ENCODE measurements at regions not wholly inside any gene's neighbourhood (a gene's known extent, or its start where the extent isn't known, plus 50 kb on each side); places are given as distances from the start of the nearest gene placed in this dataset.

GRCh38 chr4:58560736-58561135 lies 1450.6 kb upstream of the IGFBP7 start:
- TF ChIP-seq CTCF (conservative IDR thresholded peaks at IDR 0.05; ENCODE audit: low read depth in 2 of 2) (no peak), EZH2 (IDR thresholded peaks at IDR 0.05; ENCODE audit: low read depth, unreplicated experiment) (no peak), STAT1 (IDR thresholded peaks at IDR 0.05; ENCODE audit: unreplicated experiment) (no peak), POLR2AphosphoS5 (IDR thresholded peaks at IDR 0.05; ENCODE audit: low read depth) (no peak), JUNB (IDR thresholded peaks at IDR 0.05; ENCODE audit: unreplicated experiment) (no peak), EZH2phosphoT487 (IDR thresholded peaks at IDR 0.05; ENCODE audit: unreplicated experiment) (no peak)

All from GM23338 (cell line).